ENCODE measurements at regions not wholly inside any gene's neighbourhood (a gene's known extent, or its start where the extent isn't known, plus 50 kb on each side); places are given as distances from the start of the nearest gene placed in this dataset.

- H3K27ac Mint-ChIP-seq = no peak overlapping the region
- no peaks in the 10 kb centered on the region for H3K79me2 ChIP-seq (ENCODE audit: insufficient read depth, low read length)
- H3K4me2 ChIP-seq (replicated peaks; ENCODE audit: extremely low read depth, low read length, poor library complexity, severe bottlenecking) = no peak overlapping the region
- no peaks in the 10 kb centered on the region for H3K27me3 ChIP-seq (ENCODE audit: control insufficient read depth in 2 of 2, insufficient read depth in 2 of 2, low read length in 2 of 2)
- no peak for DNase-seq
- H3K27me3 Mint-ChIP-seq (ENCODE audit: low read depth in 3 of 3) = no peaks in the 10 kb centered on the region
- no peaks in the 10 kb centered on the region for H3K4me1 ChIP-seq (ENCODE audit: control insufficient read depth in 1 of 2, insufficient read depth in 2 of 2, low read length in 2 of 2)
- H3K4me1 Mint-ChIP-seq = no peaks in the 10 kb centered on the region
- no peak overlapping the region for H3K4me3 ChIP-seq (replicated peaks in 1 of 3; ENCODE audit: low read depth in 2 of 3, low read length in 3 of 3)
- H3K4me3 Mint-ChIP-seq = no peak overlapping the region
- no peaks in the 10 kb centered on the region for H3K36me3 Mint-ChIP-seq
- H3K9ac ChIP-seq (ENCODE audit: insufficient read depth, low read length, poor library complexity, severe bottlenecking) = no peak overlapping the region
- peaks cover 0 to 6% (median 3%) of the 10 kb centered on the region in 7 donors for H3K9me3 Mint-ChIP-seq
- no peak overlapping the region for H2AFZ ChIP-seq (ENCODE audit: insufficient read depth, low read depth, low read length, poor library complexity, severe bottlenecking)
- TF ChIP-seq, protein P1, sequence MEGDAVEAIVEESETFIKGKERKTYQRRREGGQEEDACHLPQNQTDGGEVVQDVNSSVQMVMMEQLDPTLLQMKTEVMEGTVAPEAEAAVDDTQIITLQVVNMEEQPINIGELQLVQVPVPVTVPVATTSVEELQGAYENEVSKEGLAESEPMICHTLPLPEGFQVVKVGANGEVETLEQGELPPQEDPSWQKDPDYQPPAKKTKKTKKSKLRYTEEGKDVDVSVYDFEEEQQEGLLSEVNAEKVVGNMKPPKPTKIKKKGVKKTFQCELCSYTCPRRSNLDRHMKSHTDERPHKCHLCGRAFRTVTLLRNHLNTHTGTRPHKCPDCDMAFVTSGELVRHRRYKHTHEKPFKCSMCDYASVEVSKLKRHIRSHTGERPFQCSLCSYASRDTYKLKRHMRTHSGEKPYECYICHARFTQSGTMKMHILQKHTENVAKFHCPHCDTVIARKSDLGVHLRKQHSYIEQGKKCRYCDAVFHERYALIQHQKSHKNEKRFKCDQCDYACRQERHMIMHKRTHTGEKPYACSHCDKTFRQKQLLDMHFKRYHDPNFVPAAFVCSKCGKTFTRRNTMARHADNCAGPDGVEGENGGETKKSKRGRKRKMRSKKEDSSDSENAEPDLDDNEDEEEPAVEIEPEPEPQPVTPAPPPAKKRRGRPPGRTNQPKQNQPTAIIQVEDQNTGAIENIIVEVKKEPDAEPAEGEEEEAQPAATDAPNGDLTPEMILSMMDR (IDR thresholded peaks at IDR 0.05) = no peak
- H4K20me1 ChIP-seq (ENCODE audit: insufficient read depth, low read length) = no peaks in the 10 kb centered on the region
- H3K9me3 ChIP-seq (replicated peaks in 1 of 2; ENCODE audit: control insufficient read depth in 1 of 2, insufficient read depth in 1 of 2, low read length in 2 of 2) = no peaks in the 10 kb centered on the region
- intact Hi-C loops (cut with micrococcal nuclease) = no loop called here
- H3K36me3 ChIP-seq (replicated peaks in 1 of 2; ENCODE audit: control insufficient read depth in 1 of 2, insufficient read depth in 2 of 2, low read length in 2 of 2) = no peaks in the 10 kb centered on the region
- no peak overlapping the region for H3K27ac ChIP-seq (ENCODE audit: low read depth in 1 of 2, low read length in 2 of 2)
Observed at GRCh38 chr1:105023719-105024118, 1274.0 kb downstream of the AMY1C start.

DNA sequence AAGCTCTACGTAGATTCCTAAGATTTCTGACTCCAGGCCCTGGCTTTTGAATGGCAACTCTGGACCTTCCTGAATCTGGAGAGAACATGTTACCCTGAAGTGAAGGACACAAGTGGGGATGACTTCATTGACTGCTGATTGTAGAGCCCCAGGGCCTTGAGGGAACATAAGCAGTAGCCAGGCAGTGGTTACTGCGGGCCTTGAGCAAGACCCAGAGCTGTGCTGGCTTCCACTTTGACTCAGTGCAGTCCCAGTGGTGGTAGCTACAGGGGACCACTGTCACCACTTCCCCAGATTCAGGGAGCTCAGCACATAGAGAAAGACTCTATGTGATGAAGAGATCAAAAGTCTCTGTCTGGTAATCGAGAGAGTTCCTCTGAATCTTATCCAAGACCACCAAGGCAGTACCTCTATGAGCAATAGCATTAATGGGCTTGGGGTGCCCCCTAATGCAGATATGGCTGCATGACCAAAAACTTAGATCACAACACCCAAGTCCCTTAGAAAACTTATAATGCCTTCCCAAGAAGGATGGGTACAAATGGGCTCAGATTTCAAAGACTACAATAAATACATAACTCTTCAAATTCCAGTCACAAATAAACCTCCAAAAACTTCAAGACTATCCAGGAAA is 1278.3 kb downstream of the AMY1C start:
- no peak overlapping the region for H2AFZ ChIP-seq (ENCODE audit: insufficient read depth, low read depth, low read length, poor library complexity, severe bottlenecking)

More for the DNA sequence above, 1278.3 kb downstream of the AMY1C start:
- H3K9ac ChIP-seq (ENCODE audit: insufficient read depth, low read length, poor library complexity, severe bottlenecking) = no peak overlapping the region
- TF ChIP-seq, protein P1 (IDR thresholded peaks at IDR 0.05) = no peak
- H3K4me1 Mint-ChIP-seq = no peaks in the 10 kb centered on the region
- H3K27me3 Mint-ChIP-seq (ENCODE audit: low read depth in 3 of 3) = no peaks in the 10 kb centered on the region
- no peaks in the 10 kb centered on the region for H4K20me1 ChIP-seq (ENCODE audit: insufficient read depth, low read length)
- no peak overlapping the region for H3K4me3 Mint-ChIP-seq
- no peaks in the 10 kb centered on the region for H3K36me3 Mint-ChIP-seq
- H3K4me2 ChIP-seq (replicated peaks; ENCODE audit: extremely low read depth, low read length, poor library complexity, severe bottlenecking) = no peak overlapping the region
- no peak overlapping the region for H3K4me3 ChIP-seq (replicated peaks in 1 of 3; ENCODE audit: low read depth in 2 of 3, low read length in 3 of 3)
- WGBS (ENCODE audit: insufficient coverage) = 92% methylated on average over 2 of the region's 3 CpGs
- no peaks in the 10 kb centered on the region for H3K27me3 ChIP-seq (ENCODE audit: control insufficient read depth in 2 of 2, insufficient read depth in 2 of 2, low read length in 2 of 2)
- DNase-seq = no peak
- no peaks in the 10 kb centered on the region for H3K36me3 ChIP-seq (replicated peaks in 1 of 2; ENCODE audit: control insufficient read depth in 1 of 2, insufficient read depth in 2 of 2, low read length in 2 of 2)
- H3K4me1 ChIP-seq (ENCODE audit: control insufficient read depth in 1 of 2, insufficient read depth in 2 of 2, low read length in 2 of 2) = no peaks in the 10 kb centered on the region
- intact Hi-C loops (cut with micrococcal nuclease) = no loop called here
- no peak overlapping the region for H3K27ac ChIP-seq (ENCODE audit: low read depth in 1 of 2, low read length in 2 of 2)
- H3K27ac Mint-ChIP-seq = no peak overlapping the region
- peaks cover 0 to 6% (median under 1%) of the 10 kb centered on the region in 7 donors for H3K9me3 Mint-ChIP-seq
- H3K9me3 ChIP-seq (replicated peaks in 1 of 2; ENCODE audit: control insufficient read depth in 1 of 2, insufficient read depth in 1 of 2, low read length in 2 of 2) = no peaks in the 10 kb centered on the region
- H3K79me2 ChIP-seq (ENCODE audit: insufficient read depth, low read length) = no peaks in the 10 kb centered on the region
